Prostate gland (tissue), 2 donors: ENCODE measurements at regions not wholly inside any gene's neighbourhood (a gene's known extent, or its start where the extent isn't known, plus 50 kb on each side); places are given as distances from the start of the nearest gene placed in this dataset.

Experiments used
- DNase-seq: peaks from one replicate; pipeline ENCODE4 v3.0.0-alpha.2; 2019; ENCODE audit warnings: low spot score
- H3K27ac ChIP-seq, 2 donors: fragments of 200-600 bp; sonication (generic); 2 replicates each; pipeline ENCODE4 v1.5.1; 2017 to 2019
- H3K27me3 ChIP-seq: fragments of 200-600 bp; sonication (generic); replicated peaks from 2 replicates; pipeline ENCODE4 v1.5.1; 2019; ENCODE audit not compliant: insufficient read depth
- H3K36me3 ChIP-seq, 2 donors: fragments of 200-600 bp; sonication (generic); 1 replicate in 1 of 2; 2 replicates in 1 of 2; pipeline versions ENCODE4 v1.5.1 to v1.8.1; 2017 to 2019
- H3K4me1 ChIP-seq: fragments of 200-600 bp; sonication (generic); replicated peaks from 2 replicates; pipeline ENCODE4 v1.5.1; 2019
- H3K4me3 ChIP-seq, 2 donors: fragments of 200-600 bp; sonication (generic); 2 replicates each; pipeline ENCODE4 v1.5.1; 2017 to 2019
- H3K9me3 ChIP-seq: fragments of 200-600 bp; sonication (generic); 2 replicates; pipeline ENCODE4 v1.5.1; 2017
- CTCF ChIP-seq, 4 experiments: fragments of 200-600 bp in 2 of 4; fragments of 450-650 bp in 2 of 4; sonication (generic) in 2 of 4; IDR thresholded peaks; 1 replicate in 3 of 4; 2 replicates in 1 of 4; pipeline ENCODE4 v1.5.1; 2016 to 2019; ENCODE audit warnings: antibody characterized with exemption in 4 of 4, mild to moderate bottlenecking in 2 of 4, moderate library complexity in 2 of 4
- POLR2A ChIP-seq: fragments of 450-650 bp; IDR thresholded peaks from one replicate; pipeline ENCODE4 v1.6.1; 2016; ENCODE audit warnings: antibody characterized with exemption, mild to moderate bottlenecking
- POLR2AphosphoS5 ChIP-seq: sonication (generic); formaldehyde crosslinking; IDR thresholded peaks from one replicate; pipeline ENCODE4 v1.6.1; 2017; ENCODE audit warnings: antibody characterized with exemption
- WGBS: methylation state at CpG from one replicate; pipeline ENCODE4 v1.1.5; 2018; 5-methylcytosine and 5-hydroxymethylcytosine counted together
- intact Hi-C: fragments of 100-400 bp; cut with DNase I; formaldehyde crosslinking; loops from one replicate; pipeline ENCODE4 v1.14.2; 2022

- no peaks in the 10 kb centered on the region for H3K36me3 ChIP-seq
- DNase-seq, result no peak
- intact Hi-C loops, result no loop called here
Measured at GRCh38 chr22:48320048-48320682, 1507.5 kb downstream of the BRD1 start.

DNA sequence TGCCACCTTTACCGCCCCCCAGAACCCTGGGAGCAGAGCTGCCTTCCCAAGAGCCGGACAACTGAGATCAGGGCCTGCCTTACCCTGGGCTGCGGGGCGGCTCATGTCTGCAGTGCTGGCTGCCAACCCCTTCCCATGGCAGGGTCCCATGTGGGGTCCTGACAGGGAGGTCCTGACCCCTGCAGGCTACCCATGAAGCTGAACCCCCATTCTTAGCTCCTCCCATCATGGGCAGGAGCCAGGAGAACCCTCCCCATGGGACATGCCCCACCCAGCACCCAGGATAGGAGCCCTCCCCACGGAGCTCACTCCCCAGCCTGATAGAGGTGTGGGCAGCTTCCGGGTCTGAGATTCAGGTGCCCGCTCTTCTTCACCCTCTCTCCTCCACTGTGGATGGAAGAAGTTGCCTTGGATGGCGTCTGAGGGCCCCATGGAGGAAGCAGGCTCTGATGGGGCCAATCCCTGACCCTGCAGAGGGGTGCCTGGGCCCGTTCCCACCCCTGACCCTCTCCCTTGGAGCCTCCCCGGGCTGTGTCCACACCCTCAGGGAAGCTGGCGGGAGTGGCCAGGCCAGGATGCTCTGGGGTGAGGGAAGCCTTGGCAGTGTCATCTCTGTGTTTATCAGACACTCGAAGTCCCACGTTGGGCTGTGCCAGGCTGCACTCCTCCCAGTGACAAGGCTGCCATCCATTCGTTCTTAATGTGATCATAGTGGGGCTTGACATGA is 1508.2 kb downstream of the BRD1 start:
- TF ChIP-seq POLR2AphosphoS5, result no peak
- Histone ChIP-seq H3K27me3 (no peaks in the 10 kb centered on the region), H3K9me3 (no peaks in the 10 kb centered on the region), H3K4me1 (no peaks in the 10 kb centered on the region), H3K27ac (no peak overlapping the region), H3K4me3 (no peak overlapping the region), H3K36me3 (no peaks in the 10 kb centered on the region)
- no peak for DNase-seq
- intact Hi-C loops, result no loop called here
- WGBS, result 80% methylated on average over 14 of the region's 14 CpGs

More at GRCh38 chr22:48320048-48320682, 1507.5 kb downstream of the BRD1 start:
- H3K9me3 ChIP-seq, result no peaks in the 10 kb centered on the region
- TF ChIP-seq POLR2AphosphoS5 (no peak), CTCF (IDR thresholded peaks at IDR 0.05) (no peak), POLR2A (no peak)
- no peak overlapping the region for H3K4me3 ChIP-seq
- WGBS, result 89% methylated on average over 13 of the region's 13 CpGs
- H3K27me3 ChIP-seq, result no peaks in the 10 kb centered on the region
- no peaks in the 10 kb centered on the region for H3K4me1 ChIP-seq
- no peak overlapping the region for H3K27ac ChIP-seq

DNA sequence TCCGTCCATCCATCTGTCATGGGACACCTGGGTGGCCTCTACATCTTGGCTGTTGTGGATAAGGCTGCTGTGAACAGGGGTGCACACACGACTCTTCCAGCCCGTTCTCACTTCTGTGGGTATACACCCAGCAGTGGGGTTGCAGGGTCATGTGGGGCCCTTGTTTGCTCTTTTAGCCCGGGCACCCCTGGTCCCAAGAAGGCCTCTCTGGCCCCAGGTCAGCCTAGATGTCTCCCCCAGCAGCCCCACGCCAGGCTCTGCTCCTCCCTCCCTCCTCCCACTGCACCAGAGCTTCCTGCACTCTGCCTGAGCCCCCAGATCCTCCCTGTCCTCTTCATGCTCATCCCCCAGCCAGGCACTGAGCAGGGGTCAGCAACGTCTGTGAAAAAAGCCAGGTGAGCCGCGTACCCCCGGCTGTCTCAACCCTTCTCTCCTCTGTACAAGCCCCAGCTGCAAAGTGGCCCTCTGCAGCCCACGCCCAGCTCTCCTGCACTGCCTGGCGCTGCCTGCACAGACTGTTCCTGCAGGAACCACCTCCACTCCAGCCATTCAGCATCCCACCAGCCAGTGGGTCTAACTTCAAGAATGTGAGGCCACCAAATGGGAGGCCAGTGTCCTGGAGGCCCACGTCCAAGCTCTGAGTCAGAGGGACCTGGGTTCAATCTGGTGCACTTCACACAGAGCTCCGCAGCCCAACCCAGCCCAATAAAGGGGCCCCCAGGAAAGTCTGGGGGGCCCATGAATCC is 1508.9 kb downstream of the BRD1 start:
- H3K36me3 ChIP-seq, result no peaks in the 10 kb centered on the region
- intact Hi-C loops, result no loop called here
- H3K27me3 ChIP-seq, result no peaks in the 10 kb centered on the region
- no peaks in the 10 kb centered on the region for H3K4me1 ChIP-seq
- no peak for DNase-seq
- WGBS, result 89% methylated on average over 13 of the region's 13 CpGs
- no peak overlapping the region for H3K4me3 ChIP-seq
- no peak overlapping the region for H3K27ac ChIP-seq
- no peaks in the 10 kb centered on the region for H3K9me3 ChIP-seq
- TF ChIP-seq POLR2A, result no peak
- TF ChIP-seq CTCF (IDR thresholded peaks at IDR 0.05), result no peak
- TF ChIP-seq POLR2AphosphoS5, result no peak

DNA sequence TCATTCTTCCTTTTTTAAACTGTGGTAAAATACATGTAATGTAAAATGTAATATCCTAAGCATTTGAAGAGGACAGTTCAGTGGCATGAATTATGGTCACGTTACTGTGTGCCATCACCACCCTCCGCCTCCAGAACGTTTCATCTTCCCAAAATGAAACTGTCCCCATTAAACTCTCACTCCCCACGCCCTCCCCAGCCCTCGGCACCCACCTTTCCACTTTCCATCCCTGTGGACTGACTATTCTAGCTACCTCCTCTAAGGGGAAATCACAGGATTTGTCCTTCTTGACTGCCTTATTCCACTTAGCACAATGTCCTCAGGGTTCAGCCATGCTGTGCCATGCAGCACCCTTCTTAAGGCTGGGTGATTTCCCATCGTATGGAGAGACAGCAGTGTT is 1509.5 kb downstream of the BRD1 start:
- no peak for TF ChIP-seq CTCF (IDR thresholded peaks at IDR 0.05)
- no peak for TF ChIP-seq POLR2AphosphoS5
- no peak for TF ChIP-seq POLR2A
- no peak for DNase-seq
- H3K27ac ChIP-seq, result no peak overlapping the region
- no peaks in the 10 kb centered on the region for H3K27me3 ChIP-seq
- no peak overlapping the region for H3K4me3 ChIP-seq
- intact Hi-C loops, result no loop called here
- H3K4me1 ChIP-seq, result no peaks in the 10 kb centered on the region
- 88% methylated on average over 6 of the region's 6 CpGs for WGBS
- no peaks in the 10 kb centered on the region for H3K9me3 ChIP-seq
- H3K36me3 ChIP-seq, result no peaks in the 10 kb centered on the region
